Mucosa of gallbladder (tissue), 1 donor: ENCODE measurements at regions not wholly inside any gene's neighbourhood (a gene's known extent, or its start where the extent isn't known, plus 50 kb on each side); places are given as distances from the start of the nearest gene placed in this dataset.
"Not testable (repeated sequence)": the region's sequence is repeated elsewhere in the genome, so short reads cannot be mapped to it uniquely, and the experiment has no call there.

Source experiments
- DNase-seq: peaks from one replicate; pipeline ENCODE4 v3.0.0-alpha.2; 2020; ENCODE audit warnings: low spot score
- donor health status: DM: no; HTN: no; CAD: no.

DNA sequence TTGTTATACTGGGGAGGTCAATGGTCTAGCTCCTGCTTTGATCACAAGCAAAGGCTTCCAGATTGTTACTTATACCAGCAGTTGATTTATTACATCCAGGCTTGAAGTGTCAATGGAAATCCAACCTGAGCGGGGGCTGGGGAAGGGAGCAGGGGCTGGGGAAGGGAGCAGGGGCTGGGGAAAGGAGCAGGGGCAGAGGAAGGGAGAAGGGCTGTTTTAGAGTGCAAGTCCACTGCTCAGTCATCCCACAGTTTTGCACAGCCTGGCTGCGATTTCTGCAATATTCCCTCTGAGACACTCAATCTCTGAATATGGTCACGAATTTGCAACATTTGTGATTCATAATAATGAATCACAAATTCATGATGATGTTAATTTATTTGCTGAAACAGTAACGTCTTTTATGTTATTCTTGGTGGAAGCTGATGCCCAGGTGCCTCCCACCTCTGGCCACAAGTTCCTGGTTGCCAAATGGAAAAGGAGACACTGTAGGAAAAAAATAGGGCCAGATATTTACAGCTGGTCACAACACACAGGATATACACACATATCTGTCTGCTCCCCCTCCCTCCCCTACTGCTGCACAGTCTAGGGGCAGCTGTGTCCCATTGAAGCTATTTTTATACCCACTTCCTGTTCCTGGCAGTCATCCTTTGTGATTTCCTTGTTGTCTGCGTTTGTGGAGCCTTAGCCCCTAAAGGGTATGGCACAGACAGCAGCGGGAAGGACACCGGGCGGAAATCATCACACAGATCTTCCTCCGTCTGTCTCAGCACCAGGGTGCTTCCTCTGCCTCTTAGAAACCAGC, 325.1 kb downstream of the GADD45G start:
- no peak for DNase-seq

DNA sequence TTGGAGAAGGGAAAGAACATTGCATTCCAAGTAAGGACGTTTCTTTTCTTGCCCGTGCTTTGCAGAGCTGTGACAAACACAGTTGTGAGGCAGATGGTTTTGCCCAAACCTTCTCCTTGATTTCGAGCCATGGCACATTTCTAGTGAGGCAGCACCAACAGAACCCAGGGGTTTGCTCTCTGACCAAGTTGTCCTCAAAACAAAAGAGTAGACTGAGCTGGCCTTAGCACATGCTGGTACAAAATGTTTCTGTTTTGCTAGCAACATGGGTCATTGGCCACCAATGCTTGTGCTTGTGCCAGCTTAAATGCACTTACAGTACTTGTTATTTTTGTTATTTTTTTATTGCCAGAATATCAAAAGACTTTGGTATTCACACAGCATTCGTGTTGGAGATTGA, 328.8 kb downstream of the GADD45G start:
- DNase-seq, result no peak

GRCh38 chr9:89935115-89935514, 330.3 kb downstream of the GADD45G start:
- DNase-seq, result no peak

DNA sequence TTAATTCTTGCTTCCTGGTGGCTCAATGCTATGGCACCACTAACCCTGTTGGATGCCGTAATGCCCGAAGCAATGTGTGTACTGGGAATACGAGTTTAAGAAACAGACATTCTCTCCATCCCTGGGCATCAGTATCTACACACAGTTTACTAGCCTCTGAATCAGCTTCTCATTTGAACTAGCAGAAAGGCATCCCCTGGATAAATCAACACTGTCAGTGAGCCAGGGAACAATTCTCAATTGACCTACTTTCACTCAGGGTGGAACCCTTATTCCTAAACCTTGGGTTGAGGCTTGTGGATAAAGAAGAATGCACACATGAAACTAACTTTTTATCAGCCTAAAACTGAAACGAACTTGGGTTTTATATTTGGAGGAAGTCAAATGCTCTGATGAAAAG, 331.0 kb downstream of the GADD45G start:
- no peak for DNase-seq

- DNase-seq, result no peak
These were observed 332.2 kb downstream of the GADD45G start for GRCh38 chr9:89937051-89937450.

DNA sequence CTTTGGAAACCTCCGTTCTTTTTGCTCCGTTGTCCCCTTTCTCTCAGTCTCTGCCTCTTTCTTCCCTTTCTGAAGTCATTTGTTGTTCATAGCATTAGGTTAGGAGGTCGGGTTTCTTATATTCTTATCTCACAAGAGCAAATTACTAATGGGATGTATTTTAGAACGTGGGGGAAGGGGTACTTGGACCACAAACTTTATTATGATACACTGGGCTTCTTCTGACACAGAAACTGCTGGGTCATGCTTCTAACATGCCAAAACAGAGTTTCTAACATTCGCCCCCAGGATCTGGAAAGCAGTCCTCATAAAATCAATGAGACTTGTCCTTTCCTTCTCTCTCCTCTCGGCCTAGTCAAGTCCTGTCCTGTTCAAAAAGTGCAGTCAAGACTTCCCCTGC, 334.4 kb downstream of the GADD45G start:
- no peak for DNase-seq

DNA sequence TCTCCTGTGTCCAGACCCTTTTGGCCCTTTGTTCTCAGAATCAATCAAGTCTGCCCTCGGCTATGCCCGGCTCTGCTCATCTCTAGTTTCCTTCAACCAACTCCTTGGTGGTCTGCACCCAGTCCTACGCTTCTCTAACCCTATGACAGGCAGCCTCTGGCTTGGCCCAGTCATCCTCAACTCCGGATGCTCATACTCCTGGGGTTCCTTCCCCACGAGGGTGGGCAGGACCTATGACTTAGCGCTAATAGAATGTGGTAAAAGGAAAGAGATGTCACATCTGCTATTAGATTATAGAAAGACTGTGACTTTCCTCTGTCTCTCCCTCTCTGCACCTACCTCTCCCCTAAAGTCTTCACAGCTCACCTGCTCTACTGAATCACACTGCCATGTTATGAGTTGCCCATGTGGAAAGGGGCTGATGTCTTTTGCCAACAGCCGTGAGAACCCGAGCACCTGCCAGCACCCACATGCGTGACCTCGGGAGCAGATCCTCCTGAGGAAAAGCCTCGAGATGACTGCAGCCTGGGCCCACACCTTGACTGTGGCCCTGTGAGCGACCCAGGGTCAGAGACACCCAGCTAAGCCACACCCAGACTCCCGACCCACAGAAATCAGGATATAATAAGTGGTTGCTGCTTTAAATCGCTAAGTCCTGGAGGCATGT, 334.9 kb downstream of the GADD45G start:
- no peak for DNase-seq

DNA sequence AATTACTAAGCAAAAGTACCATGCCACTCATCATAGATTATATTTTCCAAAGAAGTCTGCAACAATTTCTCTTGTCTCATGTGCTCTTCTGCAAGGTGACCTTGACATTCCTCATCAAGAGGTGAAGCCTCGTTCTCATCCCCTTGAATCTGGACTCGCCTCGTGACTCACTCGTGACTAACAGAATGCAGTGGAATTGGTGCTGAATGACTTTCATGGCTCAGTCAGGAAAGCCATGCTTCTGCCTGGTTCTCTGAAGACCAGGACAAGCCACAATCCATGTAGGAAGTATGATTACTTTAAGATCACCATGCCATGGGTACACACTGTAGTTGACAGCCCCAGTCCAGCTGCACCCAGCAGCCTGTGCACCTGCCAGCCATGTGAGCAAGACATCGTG, 335.8 kb downstream of the GADD45G start:
- DNase-seq, result no peak

DNA sequence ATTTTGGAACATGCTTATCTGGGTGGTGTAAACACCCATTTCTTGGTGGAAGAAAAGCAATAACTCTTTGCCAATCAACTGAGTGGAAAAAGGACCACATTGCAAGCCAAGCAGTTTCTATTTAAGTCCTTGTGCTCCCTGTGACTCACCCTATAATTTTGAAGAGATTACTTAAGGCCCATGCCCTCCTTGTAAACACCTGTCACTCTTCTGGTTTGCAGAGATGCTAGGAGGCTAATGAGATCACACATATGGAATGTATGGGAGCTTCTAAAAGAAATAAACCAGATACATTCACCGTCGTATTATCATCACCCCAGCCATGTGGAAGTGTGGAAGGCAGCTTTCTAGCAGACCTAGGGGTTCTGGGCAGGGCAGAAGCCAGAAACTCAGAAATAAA, 337.1 kb downstream of the GADD45G start:
- no peak for DNase-seq

DNA sequence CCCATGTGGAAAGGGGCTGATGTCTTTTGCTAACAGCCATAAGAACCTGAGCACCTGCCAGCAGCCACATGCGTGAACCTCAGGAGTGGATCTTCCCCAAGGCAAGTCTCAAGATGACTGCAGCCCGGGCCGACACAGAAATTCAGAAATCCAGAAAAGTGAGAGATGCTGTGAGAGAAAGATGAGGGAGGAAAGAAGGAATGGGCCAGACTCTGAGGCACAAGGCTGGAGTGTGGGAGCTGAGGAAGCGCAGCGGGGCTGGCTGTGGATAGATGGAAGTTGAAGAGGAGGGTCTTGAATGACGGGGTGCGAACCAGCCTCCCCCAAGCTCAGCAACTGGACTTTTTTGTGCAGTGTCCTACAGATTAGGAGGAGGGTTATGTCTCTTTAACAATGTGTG, 337.8 kb downstream of the GADD45G start:
- DNase-seq, result no peak

- no peak for DNase-seq
These were observed 338.5 kb downstream of the GADD45G start for GRCh38 chr9:89943309-89943708.

DNA sequence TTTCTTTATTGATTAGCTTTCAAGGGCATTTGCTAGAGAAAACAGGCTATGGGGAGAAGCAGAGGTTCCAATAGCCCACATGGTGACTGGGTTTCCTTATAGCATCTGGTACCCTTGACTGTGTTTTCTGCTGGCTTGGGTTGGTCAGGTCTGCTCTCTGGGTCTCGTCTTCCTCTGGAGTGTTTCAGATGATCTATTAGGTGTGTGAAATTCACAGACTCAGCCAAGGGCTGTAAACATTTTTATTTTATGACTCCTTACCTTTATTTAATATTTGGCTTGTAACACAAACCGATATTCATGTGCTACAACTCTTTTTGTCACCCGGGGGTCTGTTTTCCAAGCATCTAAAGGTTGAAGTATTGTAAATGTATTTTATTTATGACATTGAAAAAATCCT, 338.9 kb downstream of the GADD45G start:
- DNase-seq, result no peak

- DNase-seq, result no peak
These were observed 340.3 kb downstream of the GADD45G start for GRCh38 chr9:89945133-89945532.

- no peak for DNase-seq
These were observed 341.9 kb downstream of the GADD45G start for GRCh38 chr9:89946741-89947140.

GRCh38 chr9:89949111-89949510, 344.3 kb downstream of the GADD45G start:
- no peak for DNase-seq

GRCh38 chr9:89951675-89952074, 346.9 kb downstream of the GADD45G start:
- DNase-seq, result no peak

- no peak for DNase-seq
These were observed 347.6 kb downstream of the GADD45G start for GRCh38 chr9:89952401-89952800.

GRCh38 chr9:89953263-89953662, 348.5 kb downstream of the GADD45G start:
- DNase-seq, result not testable (repeated sequence)

GRCh38 chr9:89953824-89954615, 349.2 kb downstream of the GADD45G start:
- no peak for DNase-seq

GRCh38 chr9:89955144-89955543, 350.3 kb downstream of the GADD45G start:
- no peak for DNase-seq

DNA sequence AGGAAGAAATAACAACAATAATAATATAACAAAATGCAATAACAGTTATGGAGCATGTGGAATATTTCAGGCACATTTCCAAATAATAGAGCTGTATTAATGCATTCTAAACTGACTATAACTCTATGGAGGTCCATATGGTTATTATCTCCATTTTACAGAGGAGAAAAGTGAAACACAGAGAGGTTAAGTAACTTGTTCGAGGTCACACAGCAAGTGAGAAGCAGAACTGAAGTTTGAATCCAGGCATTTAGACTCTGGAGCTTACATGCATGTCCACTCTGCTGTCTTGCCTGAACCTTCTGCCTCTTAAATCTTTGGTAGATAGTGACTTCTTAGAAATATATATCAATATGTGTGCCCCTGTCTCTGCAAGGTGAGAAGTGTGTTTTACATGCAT, 350.8 kb downstream of the GADD45G start:
- no peak for DNase-seq

GRCh38 chr9:89956331-89956730, 351.5 kb downstream of the GADD45G start:
- DNase-seq, result no peak

GRCh38 chr9:89956907-89957306, 352.1 kb downstream of the GADD45G start:
- no peak for DNase-seq
